GM12878 (cell line): ENCODE measurements at regions not wholly inside any gene's neighbourhood (a gene's known extent, or its start where the extent isn't known, plus 50 kb on each side); places are given as distances from the start of the nearest gene placed in this dataset.

ENCODE experiments used
- ATAC-seq: fragments of 200-7000 bp; cut with Tn5 transposase; 3 replicates; pipeline ENCODE4 v1.9.1; 2020; ENCODE audit warnings: mild to moderate bottlenecking, moderate library complexity
- BruUV-seq: library from RNA; stranded (reverse); fragments of 400-500 nt; replicated peaks from 2 replicates; lab custom pipeline; 2021; lab: Mats Ljungman, UMichigan
- CTCF ChIA-PET: fragments of 300-600 bp; sonication (Branson Sonifier 250); formaldehyde crosslinking; extraction: SDS; loops from one replicate; lab custom pipeline; 2021; ENCODE audit warnings: inconsistent platforms; lab: Yijun Ruan, JAX
- POLR2A ChIA-PET: fragments of 350-600 bp; formaldehyde crosslinking; extraction: SDS; loops from one replicate; lab custom pipeline; 2021; ENCODE audit warnings: inconsistent platforms; lab: Charles Lee
- RAD21 ChIA-PET: fragments of 300-600 bp; sonication (Branson Sonifier 250); formaldehyde crosslinking; loops from one replicate; lab custom pipeline; 2023; ENCODE audit warnings: antibody characterized with exemption; ENCODE audit not compliant: unreplicated experiment; lab: Charles Lee
- SMC1A ChIA-PET: fragments of 300-600 bp; sonication (Branson Sonifier 250); formaldehyde crosslinking; loops from one replicate; lab custom pipeline; 2023; ENCODE audit not compliant: unreplicated experiment, uncharacterized antibody; lab: Charles Lee
- DNase-seq: peaks from one replicate; pipeline ENCODE4 v3.0.0-alpha.2; 2011; ENCODE audit warnings: low read depth, low spot score
- FAIRE-seq: peaks from 3 replicates; lab custom pipeline; 2011; peaks lifted over from hg19 to GRCh38; lab: Jason Lieb, UNC
- H2AFZ ChIP-seq: 2 replicates; pipeline ENCODE4 v1.6.0; 2011; ENCODE audit warnings: low read depth, low read length, control low read depth; ENCODE audit not compliant: control insufficient read depth
- H3K27ac ChIP-seq: 2 replicates; pipeline ENCODE4 v1.5.1; 2011; ENCODE audit warnings: control low read depth; ENCODE audit not compliant: control insufficient read depth, insufficient read depth
- H3K27me3 ChIP-seq, 2 experiments: replicated peaks in 1 of 2; 2 replicates each; pipeline versions ENCODE4 v1.6.0 to v1.6.1; 2011; ENCODE audit warnings: low read length in 1 of 2; ENCODE audit not compliant: control insufficient read depth in 2 of 2, insufficient read depth in 2 of 2
- H3K36me3 ChIP-seq, 2 experiments: 2 replicates each; pipeline ENCODE4 v1.5.1; 2011; ENCODE audit warnings: low read length in 1 of 2; ENCODE audit not compliant: control insufficient read depth in 2 of 2, insufficient read depth in 2 of 2
- H3K4me1 ChIP-seq: 2 replicates; pipeline ENCODE4 v1.6.1; 2011; ENCODE audit warnings: mild to moderate bottlenecking, low read length, moderate library complexity, mixed read lengths; ENCODE audit not compliant: control insufficient read depth, insufficient read depth
- H3K4me2 ChIP-seq: 2 replicates; pipeline ENCODE4 v1.6.0; 2011; ENCODE audit warnings: control low read depth; ENCODE audit not compliant: control insufficient read depth, insufficient read depth
- H3K4me3 ChIP-seq: fragments of 200-600 bp; sonication (generic); 2 replicates; pipeline ENCODE4 v1.5.1; 2016
- H3K79me2 ChIP-seq: 2 replicates; pipeline ENCODE4 v1.6.0; 2011; ENCODE audit warnings: low read length; ENCODE audit not compliant: control insufficient read depth, insufficient read depth
- H3K9ac ChIP-seq: 2 replicates; pipeline ENCODE4 v1.8.0; 2011; ENCODE audit warnings: low read length, control low read depth, mixed read lengths; ENCODE audit not compliant: control insufficient read depth, insufficient read depth
- H3K9me3 ChIP-seq: replicated peaks from 3 replicates; pipeline ENCODE4 v1.5.1; 2011; ENCODE audit warnings: mild to moderate bottlenecking, low read length; ENCODE audit not compliant: control insufficient read depth, insufficient read depth
- H4K20me1 ChIP-seq: 2 replicates; pipeline ENCODE4 v1.6.0; 2011; ENCODE audit not compliant: control insufficient read depth, insufficient read depth
- ATF7 ChIP-seq: fragments of 450-650 bp; IDR thresholded peaks from 2 replicates; pipeline ENCODE4 v1.6.1; 2016; ENCODE audit warnings: low read depth, mild to moderate bottlenecking
- BCL11A ChIP-seq: IDR thresholded peaks from 2 replicates; pipeline ENCODE4 v1.6.1; 2011; ENCODE audit warnings: low read depth, low read length
- BHLHE40 ChIP-seq, 2 experiments: fragments of 450-650 bp in 1 of 2; IDR thresholded peaks; 2 replicates each; pipeline ENCODE4 v1.6.1; 2011 to 2017; ENCODE audit warnings: low read depth in 2 of 2, borderline replicate concordance in 1 of 2, improper control_type of control experiment in 1 of 2, low read length in 1 of 2, mild to moderate bottlenecking in 1 of 2
- EP300 ChIP-seq, 2 experiments: fragments of 150-350 bp in 1 of 2; IDR thresholded peaks; 2 replicates each; pipeline ENCODE4 v1.6.1; 2011 to 2012; ENCODE audit warnings: low read depth in 2 of 2, low read length in 2 of 2, borderline replicate concordance in 1 of 2, improper control_type of control experiment in 1 of 2, inconsistent platforms in 1 of 2; ENCODE audit not compliant: control insufficient read depth in 1 of 2
- MTA2 ChIP-seq: fragments of 450-650 bp; IDR thresholded peaks from 2 replicates; pipeline ENCODE4 v1.6.1; 2016; ENCODE audit warnings: low read depth, mild to moderate bottlenecking, moderate library complexity
- NFIC ChIP-seq: IDR thresholded peaks from 2 replicates; pipeline ENCODE4 v1.6.1; 2012; ENCODE audit warnings: low read depth, mild to moderate bottlenecking, inconsistent platforms, low read length, moderate library complexity
- NFYB ChIP-seq: IDR thresholded peaks from 2 replicates; pipeline ENCODE4 v1.6.1; 2011; ENCODE audit warnings: low read depth, mild to moderate bottlenecking, low read length, improper control_type of control experiment, moderate library complexity; ENCODE audit not compliant: insufficient read depth
- RAD51 ChIP-seq: fragments of 450-650 bp; IDR thresholded peaks from 2 replicates; pipeline ENCODE4 v1.6.1; 2016; ENCODE audit warnings: moderate library complexity, mild to moderate bottlenecking, inconsistent platforms
- RBBP5 ChIP-seq: fragments of 200-600 bp; sonication (generic); conservative IDR thresholded peaks from 2 replicates; pipeline ENCODE4 v1.6.1; 2016
- SIX5 ChIP-seq: IDR thresholded peaks from 2 replicates; pipeline ENCODE4 v1.6.1; 2011; ENCODE audit warnings: mild to moderate bottlenecking, low read depth, low read length, moderate library complexity; ENCODE audit not compliant: severe bottlenecking
- SREBF1 ChIP-seq: IDR thresholded peaks from 2 replicates; pipeline ENCODE4 v1.6.1; 2012; ENCODE audit warnings: mild to moderate bottlenecking, low read length
- SRF ChIP-seq, 2 experiments: IDR thresholded peaks; 2 replicates each; pipeline ENCODE4 v1.6.1; 2011; ENCODE audit warnings: low read depth in 2 of 2, low read length in 2 of 2, mild to moderate bottlenecking in 1 of 2, moderate library complexity in 1 of 2
- TARDBP ChIP-seq: IDR thresholded peaks from 2 replicates; pipeline ENCODE4 v1.6.1; 2016; ENCODE audit warnings: borderline replicate concordance
- WRNIP1 ChIP-seq: IDR thresholded peaks from 2 replicates; pipeline ENCODE4 v1.6.1; 2011; ENCODE audit warnings: low read depth, low read length, improper control_type of control experiment, borderline replicate concordance
- ZNF24 ChIP-seq: fragments of 450-650 bp; IDR thresholded peaks from 2 replicates; pipeline ENCODE4 v1.6.1; 2017; ENCODE audit warnings: antibody characterized with exemption, mild to moderate bottlenecking
- WGBS: methylation state at CpG from one replicate; pipeline ENCODE4 v1.1.6; 2016; ENCODE audit warnings: low lambda C conversion rate; ENCODE audit not compliant: insufficient replicate concordance, insufficient coverage; ENCODE audit errors: missing lambda C conversion rate; 5-methylcytosine and 5-hydroxymethylcytosine counted together
- in situ Hi-C: fragments of 300-500 bp; cut with MboI; formaldehyde crosslinking; loops from 9 replicates; pipeline ENCODE4 v1.14.3; 2018; ENCODE audit warnings: mixed read lengths
- intact Hi-C: fragments of 100-400 bp; cut with micrococcal nuclease; formaldehyde crosslinking; loops from one replicate; pipeline ENCODE4 v1.14.2; 2022; ENCODE audit not compliant: unreplicated experiment
- TF ChIP-seq, protein P1 (sequence below): fragments of 450-650 bp; IDR thresholded peaks from 2 replicates; pipeline ENCODE4 v1.6.1; 2017; ENCODE audit warnings: mild to moderate bottlenecking, low read depth, inconsistent platforms; ENCODE audit not compliant: poor library complexity, severe bottlenecking
- TF ChIP-seq, protein P2 (sequence below): fragments of 450-650 bp; IDR thresholded peaks from 2 replicates; pipeline ENCODE4 v1.6.1; 2014; ENCODE audit warnings: mild to moderate bottlenecking
- TF ChIP-seq, protein P3 (sequence below): fragments of 450-650 bp; IDR thresholded peaks from 2 replicates; pipeline ENCODE4 v1.6.1; 2016; ENCODE audit warnings: mild to moderate bottlenecking
- TF ChIP-seq, protein P4 (sequence below): IDR thresholded peaks from 2 replicates; pipeline ENCODE4 v1.6.1; 2012; ENCODE audit warnings: low read depth, low read length, improper control_type of control experiment

DNA sequence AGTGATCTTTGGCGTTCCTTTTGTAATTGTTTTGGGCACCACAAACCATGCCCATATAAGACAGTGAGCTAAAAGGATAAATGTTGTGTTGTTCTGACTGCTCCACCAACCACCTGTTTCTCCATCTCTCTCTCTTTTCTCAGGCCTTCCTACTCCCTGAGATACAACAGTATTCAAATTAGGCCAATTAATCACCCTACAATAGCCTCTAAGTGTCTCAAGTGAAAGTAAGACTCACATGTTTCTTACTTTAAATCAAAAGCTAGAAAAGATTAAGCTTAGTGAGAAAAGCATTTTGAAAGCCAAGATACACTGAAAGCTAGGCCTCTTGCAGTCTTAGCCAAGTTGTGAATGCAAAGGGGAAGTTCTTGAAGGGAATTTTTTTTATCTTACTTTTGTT, 268.8 kb upstream of the NREP start:
- ChIA-PET SMC1A (interaction anchor here (0.7 to 4.0 kb wide), 10 partner anchors 11 to 771 kb away, joined by 3 to 23 read pairs (median 4); no protein-coding TSS in a partner anchor), POLR2A (interaction anchor here (0.6 to 1.2 kb wide), 2 partner anchors 12 to 1284 kb away, joined by 3 read pairs; no protein-coding TSS in a partner anchor), RAD21 (interaction anchor here (0.6 to 1.0 kb wide), 9 partner anchors 27 to 268 kb away, joined by 3 to 5 read pairs (median 3); no protein-coding TSS in a partner anchor), CTCF (interaction anchor here (0.9 to 1.4 kb wide), 4 partner anchors 11 to 409 kb away, joined by 3 to 6 read pairs (median 4); no protein-coding TSS in a partner anchor)
- Histone ChIP-seq H4K20me1 (no peaks in the 10 kb centered on the region), H3K4me3 (no peak overlapping the region), H3K36me3 (no peaks in the 10 kb centered on the region), H3K27me3 (no peaks in the 10 kb centered on the region), H3K27ac (no peak overlapping the region), H3K4me1 (no peaks in the 10 kb centered on the region), H2AFZ (no peak overlapping the region; the same call in 1 of the 2 replicates), H3K79me2 (no peaks in the 10 kb centered on the region), H3K9me3 (no peaks in the 10 kb centered on the region; the same call in 2 of the 3 replicates), H3K9ac (no peak overlapping the region), H3K4me2 (no peak overlapping the region)
- BruUV-seq = no TSS peak
- intact Hi-C loops (no loop called here), in situ Hi-C loops (no loop called here)
- ATAC-seq (peak; percentile 92), DNase-seq (peak; percentile 58), FAIRE-seq (peak; percentile 65)
- WGBS = 0% methylated on average over 1 of the region's 1 CpG
- TF ChIP-seq TARDBP (no peak), WRNIP1 (no peak), ATF7 (peak; percentile 46; the same call in 1 of the 2 replicates), NFIC (0 out of 2 replicates have a peak, but pooled peaks have one; percentile 29), RBBP5 (no peak), NFYB (no peak), MTA2 (peak; percentile 74), BCL11A (0 out of 2 replicates have a peak, but pooled peaks have one; percentile 29), SREBF1 (no peak), ZNF24 (no peak), SIX5 (no peak), BHLHE40 (IDR thresholded peaks at IDR 0.05; ENCODE audit: borderline replicate concordance in 1 of 2, low read depth in 2 of 2, low read length in 1 of 2) (peak in 1 of 2 experiments; percentile 60; a peak in 1 of 4 replicates), RAD51 (0 out of 2 replicates have a peak, but pooled peaks have one; percentile 10), SRF (IDR thresholded peaks at IDR 0.05; ENCODE audit: low read depth in 2 of 2, low read length in 2 of 2) (peak in 1 of 2 experiments; percentile 53; a peak in 1 of 4 replicates), EP300 (IDR thresholded peaks at IDR 0.05; ENCODE audit: borderline replicate concordance in 1 of 2, control insufficient read depth in 1 of 2, low read depth in 2 of 2, low read length in 2 of 2) (0 out of 4 replicates have a peak, but pooled peaks of 1 of the 2 experiments have one; percentile 8)
- TF ChIP-seq, protein P1, sequence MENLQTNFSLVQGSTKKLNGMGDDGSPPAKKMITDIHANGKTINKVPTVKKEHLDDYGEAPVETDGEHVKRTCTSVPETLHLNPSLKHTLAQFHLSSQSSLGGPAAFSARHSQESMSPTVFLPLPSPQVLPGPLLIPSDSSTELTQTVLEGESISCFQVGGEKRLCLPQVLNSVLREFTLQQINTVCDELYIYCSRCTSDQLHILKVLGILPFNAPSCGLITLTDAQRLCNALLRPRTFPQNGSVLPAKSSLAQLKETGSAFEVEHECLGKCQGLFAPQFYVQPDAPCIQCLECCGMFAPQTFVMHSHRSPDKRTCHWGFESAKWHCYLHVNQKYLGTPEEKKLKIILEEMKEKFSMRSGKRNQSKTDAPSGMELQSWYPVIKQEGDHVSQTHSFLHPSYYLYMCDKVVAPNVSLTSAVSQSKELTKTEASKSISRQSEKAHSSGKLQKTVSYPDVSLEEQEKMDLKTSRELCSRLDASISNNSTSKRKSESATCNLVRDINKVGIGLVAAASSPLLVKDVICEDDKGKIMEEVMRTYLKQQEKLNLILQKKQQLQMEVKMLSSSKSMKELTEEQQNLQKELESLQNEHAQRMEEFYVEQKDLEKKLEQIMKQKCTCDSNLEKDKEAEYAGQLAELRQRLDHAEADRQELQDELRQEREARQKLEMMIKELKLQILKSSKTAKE = peak; percentile 39
- TF ChIP-seq, protein P2, sequence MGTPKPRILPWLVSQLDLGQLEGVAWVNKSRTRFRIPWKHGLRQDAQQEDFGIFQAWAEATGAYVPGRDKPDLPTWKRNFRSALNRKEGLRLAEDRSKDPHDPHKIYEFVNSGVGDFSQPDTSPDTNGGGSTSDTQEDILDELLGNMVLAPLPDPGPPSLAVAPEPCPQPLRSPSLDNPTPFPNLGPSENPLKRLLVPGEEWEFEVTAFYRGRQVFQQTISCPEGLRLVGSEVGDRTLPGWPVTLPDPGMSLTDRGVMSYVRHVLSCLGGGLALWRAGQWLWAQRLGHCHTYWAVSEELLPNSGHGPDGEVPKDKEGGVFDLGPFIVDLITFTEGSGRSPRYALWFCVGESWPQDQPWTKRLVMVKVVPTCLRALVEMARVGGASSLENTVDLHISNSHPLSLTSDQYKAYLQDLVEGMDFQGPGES = no peak
- TF ChIP-seq, protein P3, sequence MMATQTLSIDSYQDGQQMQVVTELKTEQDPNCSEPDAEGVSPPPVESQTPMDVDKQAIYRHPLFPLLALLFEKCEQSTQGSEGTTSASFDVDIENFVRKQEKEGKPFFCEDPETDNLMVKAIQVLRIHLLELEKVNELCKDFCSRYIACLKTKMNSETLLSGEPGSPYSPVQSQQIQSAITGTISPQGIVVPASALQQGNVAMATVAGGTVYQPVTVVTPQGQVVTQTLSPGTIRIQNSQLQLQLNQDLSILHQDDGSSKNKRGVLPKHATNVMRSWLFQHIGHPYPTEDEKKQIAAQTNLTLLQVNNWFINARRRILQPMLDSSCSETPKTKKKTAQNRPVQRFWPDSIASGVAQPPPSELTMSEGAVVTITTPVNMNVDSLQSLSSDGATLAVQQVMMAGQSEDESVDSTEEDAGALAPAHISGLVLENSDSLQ = peak; percentile 71
- TF ChIP-seq, protein P4, sequence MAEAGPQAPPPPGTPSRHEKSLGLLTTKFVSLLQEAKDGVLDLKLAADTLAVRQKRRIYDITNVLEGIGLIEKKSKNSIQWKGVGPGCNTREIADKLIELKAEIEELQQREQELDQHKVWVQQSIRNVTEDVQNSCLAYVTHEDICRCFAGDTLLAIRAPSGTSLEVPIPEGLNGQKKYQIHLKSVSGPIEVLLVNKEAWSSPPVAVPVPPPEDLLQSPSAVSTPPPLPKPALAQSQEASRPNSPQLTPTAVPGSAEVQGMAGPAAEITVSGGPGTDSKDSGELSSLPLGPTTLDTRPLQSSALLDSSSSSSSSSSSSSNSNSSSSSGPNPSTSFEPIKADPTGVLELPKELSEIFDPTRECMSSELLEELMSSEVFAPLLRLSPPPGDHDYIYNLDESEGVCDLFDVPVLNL = no peak
